B cell (primary cell): ENCODE measurements at regions not wholly inside any gene's neighbourhood (a gene's known extent, or its start where the extent isn't known, plus 50 kb on each side); places are given as distances from the start of the nearest gene placed in this dataset.

Experiments
- CTCF ChIP-seq: fragments of 200-600 bp; IDR thresholded peaks from one replicate; pipeline ENCODE4 v1.8.0; 2022; ENCODE audit warnings: antibody characterized with exemption, mild to moderate bottlenecking
- EZH2 ChIP-seq: IDR thresholded peaks from 2 replicates; pipeline ENCODE4 v1.6.1; 2012; ENCODE audit warnings: borderline replicate concordance, low read depth, mild to moderate bottlenecking, moderate library complexity, low read length; ENCODE audit not compliant: insufficient read depth, poor library complexity, severe bottlenecking

GRCh38 chr1:168893359-168893801 lies 164.4 kb upstream of the DPT start:
- TF ChIP-seq CTCF (no peak), EZH2 (no peak)
